ENCODE measurements at regions not wholly inside any gene's neighbourhood (a gene's known extent, or its start where the extent isn't known, plus 50 kb on each side); places are given as distances from the start of the nearest gene placed in this dataset.

GRCh38 chr7:152969839-152970238 is 210.3 kb downstream of the ACTR3B start:
- Histone ChIP-seq H3K4me1 (ENCODE audit: control insufficient read depth, insufficient read depth, low read length) (no peaks in the 10 kb centered on the region), H2BK15ac (ENCODE audit: low read depth, low read length) (no peak overlapping the region), H3K79me1 (ENCODE audit: low read depth in 1 of 2, low read length in 2 of 2) (no peaks in the 10 kb centered on the region), H3K23ac (ENCODE audit: low read depth, low read length) (no peak overlapping the region), H3K9ac (ENCODE audit: low read depth, low read length) (no peak overlapping the region), H3K9me3 (ENCODE audit: control insufficient read depth, insufficient read depth, low read length) (peaks cover 25% of the 10 kb centered on the region), H3K27ac (ENCODE audit: insufficient read depth, low read length) (no peak overlapping the region), H3K4ac (ENCODE audit: low read depth, low read length) (no peak overlapping the region), H4K5ac (ENCODE audit: low read depth, low read length) (no peak overlapping the region), H3K14ac (replicated peaks; ENCODE audit: low read depth, low read length) (no peak overlapping the region), H2BK20ac (ENCODE audit: low read depth, low read length) (no peak overlapping the region), H3K36me3 (ENCODE audit: control insufficient read depth, insufficient read depth, low read length) (no peaks in the 10 kb centered on the region), H4K91ac (ENCODE audit: insufficient read depth, low read depth, low read length) (no peak overlapping the region), H2AFZ (replicated peaks; ENCODE audit: low read length, poor library complexity) (no peak overlapping the region), H4K20me1 (ENCODE audit: insufficient read depth, low read length) (no peaks in the 10 kb centered on the region), H3K9me1 (ENCODE audit: insufficient read depth, low read length) (no peaks in the 10 kb centered on the region), H3K56ac (ENCODE audit: extremely low read depth, insufficient read depth, low read length) (no peak overlapping the region), H4K8ac (ENCODE audit: low read depth in 2 of 2, low read length in 2 of 2) (no peak overlapping the region), H3K4me2 (ENCODE audit: low read depth, low read length) (no peak overlapping the region), H3K18ac (ENCODE audit: low read depth, low read length) (no peak overlapping the region), H2BK120ac (ENCODE audit: low read depth, low read length) (no peak overlapping the region), H2BK5ac (ENCODE audit: low read depth, low read length, poor library complexity, severe bottlenecking) (no peak overlapping the region), H2AK5ac (ENCODE audit: low read depth, low read length) (no peak overlapping the region), H3K27me3 (ENCODE audit: control insufficient read depth, insufficient read depth, low read length) (no peaks in the 10 kb centered on the region), H2AK9ac (replicated peaks; ENCODE audit: low read depth, low read length, poor library complexity) (no peak overlapping the region), H3K4me3 (ENCODE audit: insufficient read depth, low read depth, low read length) (no peak overlapping the region)
- ChIA-PET POLR2A (ENCODE audit: unreplicated experiment) (no interaction called here), CTCF (no interaction called here)
- DNase-seq (no peak), ATAC-seq (ENCODE audit: low read depth) (no peak)
- no TSS peak for BruUV-seq (replicated peaks)
- intact Hi-C loops (cut with micrococcal nuclease) (no loop called here), in situ Hi-C loops (cut with MboI; ENCODE audit: low sequenced_read_pairs) (no loop called here), dilution Hi-C loops (cut with HindIII; ENCODE audit: low sequenced_read_pairs, unreplicated experiment) (no loop called here)
- no CpG with 5 or more reads among the region's 1 CpG for WGBS, 2 experiments (ENCODE audit: extremely low coverage in 2 of 2, insufficient read length in 1 of 2)
- TF ChIP-seq MAFK (IDR thresholded peaks at IDR 0.05; ENCODE audit: low read depth, low read length) (no peak), RFX5 (IDR thresholded peaks at IDR 0.05; ENCODE audit: low read depth, low read length) (no peak), SMC3 (IDR thresholded peaks at IDR 0.05; ENCODE audit: low read depth, low read length) (no peak), FOS (IDR thresholded peaks at IDR 0.05; ENCODE audit: low read depth, low read length) (no peak)
